Type B pancreatic cell (in vitro differentiated cells): ENCODE measurements at regions not wholly inside any gene's neighbourhood (a gene's known extent, or its start where the extent isn't known, plus 50 kb on each side); places are given as distances from the start of the nearest gene placed in this dataset.

Experiments used
- DNase-seq: peaks from one replicate; pipeline ENCODE4 v3.0.0; 2021; ENCODE audit warnings: mixed read lengths; ENCODE audit not compliant: unreplicated experiment; ENCODE audit errors: extremely low spot score
- H3K27ac Mint-ChIP-seq: 2 replicates; pipeline ENCODE4 v1.8.0; 2021; ENCODE audit warnings: mild to moderate bottlenecking, mixed read lengths
- H3K27me3 Mint-ChIP-seq: 2 replicates; pipeline ENCODE4 v1.8.0; 2021; ENCODE audit warnings: mixed read lengths
- H3K36me3 Mint-ChIP-seq: 2 replicates; pipeline ENCODE4 v1.8.0; 2021; ENCODE audit warnings: mixed read lengths
- H3K4me1 Mint-ChIP-seq: one replicate; pipeline ENCODE4 v1.8.0; 2021; ENCODE audit warnings: mixed read lengths; ENCODE audit not compliant: unreplicated experiment
- H3K4me3 Mint-ChIP-seq: 2 replicates; pipeline ENCODE4 v1.8.0; 2021; ENCODE audit warnings: mild to moderate bottlenecking, mixed read lengths
- H3K9me3 Mint-ChIP-seq: 2 replicates; pipeline ENCODE4 v1.8.0; 2021; ENCODE audit warnings: mixed read lengths
- TF ChIP-seq, protein P1 (sequence below): fragments of 200-600 bp; sonication (generic); conservative IDR thresholded peaks from 2 replicates; pipeline ENCODE4 v1.5.0; 2021; ENCODE audit warnings: antibody characterized with exemption, mild to moderate bottlenecking

GRCh38 chr16:86095906-86096485 is 197.0 kb downstream of the IRF8 start:
- Mint-ChIP-seq H3K9me3 (no peaks in the 10 kb centered on the region), H3K27ac (no peak overlapping the region), H3K4me3 (no peak overlapping the region), H3K4me1 (peaks cover 12% of the 10 kb centered on the region), H3K27me3 (peaks cover 29% of the 10 kb centered on the region), H3K36me3 (no peaks in the 10 kb centered on the region)
- TF ChIP-seq, protein P1, sequence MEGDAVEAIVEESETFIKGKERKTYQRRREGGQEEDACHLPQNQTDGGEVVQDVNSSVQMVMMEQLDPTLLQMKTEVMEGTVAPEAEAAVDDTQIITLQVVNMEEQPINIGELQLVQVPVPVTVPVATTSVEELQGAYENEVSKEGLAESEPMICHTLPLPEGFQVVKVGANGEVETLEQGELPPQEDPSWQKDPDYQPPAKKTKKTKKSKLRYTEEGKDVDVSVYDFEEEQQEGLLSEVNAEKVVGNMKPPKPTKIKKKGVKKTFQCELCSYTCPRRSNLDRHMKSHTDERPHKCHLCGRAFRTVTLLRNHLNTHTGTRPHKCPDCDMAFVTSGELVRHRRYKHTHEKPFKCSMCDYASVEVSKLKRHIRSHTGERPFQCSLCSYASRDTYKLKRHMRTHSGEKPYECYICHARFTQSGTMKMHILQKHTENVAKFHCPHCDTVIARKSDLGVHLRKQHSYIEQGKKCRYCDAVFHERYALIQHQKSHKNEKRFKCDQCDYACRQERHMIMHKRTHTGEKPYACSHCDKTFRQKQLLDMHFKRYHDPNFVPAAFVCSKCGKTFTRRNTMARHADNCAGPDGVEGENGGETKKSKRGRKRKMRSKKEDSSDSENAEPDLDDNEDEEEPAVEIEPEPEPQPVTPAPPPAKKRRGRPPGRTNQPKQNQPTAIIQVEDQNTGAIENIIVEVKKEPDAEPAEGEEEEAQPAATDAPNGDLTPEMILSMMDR, result no peak
- no peak for DNase-seq

GRCh38 chr16:86096850-86097249 is 197.9 kb downstream of the IRF8 start:
- Mint-ChIP-seq H3K4me3 (no peak overlapping the region), H3K36me3 (no peaks in the 10 kb centered on the region), H3K27ac (no peak overlapping the region), H3K4me1 (peaks cover 14% of the 10 kb centered on the region), H3K27me3 (peaks cover 31% of the 10 kb centered on the region), H3K9me3 (no peaks in the 10 kb centered on the region)
- no peak for DNase-seq
- TF ChIP-seq, protein P1, result no peak

DNA sequence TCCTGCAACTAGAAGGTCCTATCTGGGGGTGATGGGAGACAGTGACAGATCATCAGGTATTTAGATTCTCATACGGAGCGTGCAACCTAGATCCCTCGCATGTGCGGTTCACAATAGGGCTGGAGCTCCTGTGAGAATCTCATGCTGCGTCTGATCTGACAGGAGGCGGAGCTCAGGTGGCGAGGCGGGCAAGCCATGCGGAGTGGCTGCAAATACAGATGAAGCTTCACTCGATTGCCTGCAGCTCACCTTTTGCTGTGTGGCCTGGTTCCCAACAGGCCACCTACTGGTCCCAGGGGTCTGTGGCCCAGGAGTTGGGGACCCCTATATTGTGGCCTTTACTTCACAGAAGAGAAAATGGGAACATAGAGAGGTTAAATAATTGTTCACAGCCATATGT is 200.4 kb downstream of the IRF8 start:
- TF ChIP-seq, protein P1, result no peak
- Mint-ChIP-seq H3K27me3 (peaks cover 50% of the 10 kb centered on the region), H3K4me3 (no peak overlapping the region), H3K4me1 (peaks cover 15% of the 10 kb centered on the region), H3K36me3 (no peaks in the 10 kb centered on the region), H3K27ac (no peak overlapping the region), H3K9me3 (peaks cover 7% of the 10 kb centered on the region)
- DNase-seq, result no peak

GRCh38 chr16:86100205-86101136 is 201.5 kb downstream of the IRF8 start:
- TF ChIP-seq, protein P1, result no peak
- DNase-seq, result no peak
- peaks cover 15% of the 10 kb centered on the region for H3K4me1 Mint-ChIP-seq

GRCh38 chr16:86101137-86101896 is 202.4 kb downstream of the IRF8 start:
- Mint-ChIP-seq H3K27me3 (peaks cover 49% of the 10 kb centered on the region), H3K4me1 (peaks cover 15% of the 10 kb centered on the region), H3K4me3 (no peak overlapping the region), H3K36me3 (no peaks in the 10 kb centered on the region), H3K9me3 (peaks cover 7% of the 10 kb centered on the region), H3K27ac (no peak overlapping the region)
- no peak for DNase-seq
- TF ChIP-seq, protein P1, result no peak

More at GRCh38 chr16:86100205-86101136, 201.5 kb downstream of the IRF8 start:
- Mint-ChIP-seq H3K9me3 (peaks cover 7% of the 10 kb centered on the region), H3K27ac (no peak overlapping the region), H3K4me3 (no peak overlapping the region), H3K27me3 (peaks cover 51% of the 10 kb centered on the region), H3K36me3 (no peaks in the 10 kb centered on the region)
